Ovary (tissue), 3 donors: ENCODE measurements at regions not wholly inside any gene's neighbourhood (a gene's known extent, or its start where the extent isn't known, plus 50 kb on each side); places are given as distances from the start of the nearest gene placed in this dataset.

Experiments used
- CTCF ChIP-seq, 3 donors: fragments of 450-650 bp in 2 of 3; fragments of 200-600 bp in 1 of 3; IDR thresholded peaks; one replicate each; pipeline versions ENCODE4 v1.5.1 to v1.8.0; 2016 to 2022; ENCODE audit warnings: antibody characterized with exemption in 3 of 3, mild to moderate bottlenecking in 1 of 3
- EP300 ChIP-seq: sonication (generic); formaldehyde crosslinking; IDR thresholded peaks from one replicate; pipeline ENCODE4 v1.6.1; 2017; ENCODE audit warnings: antibody characterized with exemption
- POLR2A ChIP-seq: fragments of 450-650 bp; IDR thresholded peaks from one replicate; pipeline ENCODE4 v1.6.1; 2017; ENCODE audit warnings: antibody characterized with exemption, mild to moderate bottlenecking, moderate library complexity
- donor health status: DM: no; HTN: no; CAD: no.

- no peak for TF ChIP-seq CTCF (IDR thresholded peaks at IDR 0.05)
- TF ChIP-seq POLR2A, result no peak
- TF ChIP-seq EP300, result no peak
Observed at GRCh38 chr1:214854126-214854875, 228.2 kb upstream of the KCNK2 start.
